Hematopoietic multipotent progenitor cell treated with erythropoietin and hydrocortisone succinate and interleukin-3 and kit ligand, for 8 days (in vitro differentiated cells): ENCODE measurements at regions not wholly inside any gene's neighbourhood (a gene's known extent, or its start where the extent isn't known, plus 50 kb on each side); places are given as distances from the start of the nearest gene placed in this dataset.
"Not testable (repeated sequence)": the region's sequence is repeated elsewhere in the genome, so short reads cannot be mapped to it uniquely, and the experiment has no call there.

Experiments used
- DNase-seq: peaks from one replicate; pipeline ENCODE4 v3.0.0-alpha.2; 2015

DNA sequence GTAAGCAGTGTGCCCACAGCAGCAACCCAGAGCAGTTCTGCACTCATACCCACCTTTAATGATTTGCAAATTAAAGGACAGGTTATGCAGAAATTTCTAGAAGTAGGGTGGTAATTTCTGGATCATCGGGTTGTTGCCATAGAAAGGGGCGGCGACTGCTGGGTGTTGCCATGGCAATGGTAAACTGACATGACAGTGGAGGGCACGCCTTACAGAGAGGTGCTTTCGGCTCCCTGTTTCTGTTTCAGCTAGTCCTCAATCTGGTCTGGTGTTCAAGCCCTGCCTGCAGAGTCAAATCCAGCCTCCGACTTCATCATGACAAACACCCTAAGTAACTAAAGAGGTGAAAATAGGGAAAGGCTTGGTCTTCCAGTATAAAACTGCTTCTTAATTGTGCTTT, 667.7 kb downstream of the SOCS6 start:
- DNase-seq = no peak

- no peak for DNase-seq
Observed at GRCh38 chr18:70936160-70936559, 647.3 kb downstream of the SOCS6 start.

DNA sequence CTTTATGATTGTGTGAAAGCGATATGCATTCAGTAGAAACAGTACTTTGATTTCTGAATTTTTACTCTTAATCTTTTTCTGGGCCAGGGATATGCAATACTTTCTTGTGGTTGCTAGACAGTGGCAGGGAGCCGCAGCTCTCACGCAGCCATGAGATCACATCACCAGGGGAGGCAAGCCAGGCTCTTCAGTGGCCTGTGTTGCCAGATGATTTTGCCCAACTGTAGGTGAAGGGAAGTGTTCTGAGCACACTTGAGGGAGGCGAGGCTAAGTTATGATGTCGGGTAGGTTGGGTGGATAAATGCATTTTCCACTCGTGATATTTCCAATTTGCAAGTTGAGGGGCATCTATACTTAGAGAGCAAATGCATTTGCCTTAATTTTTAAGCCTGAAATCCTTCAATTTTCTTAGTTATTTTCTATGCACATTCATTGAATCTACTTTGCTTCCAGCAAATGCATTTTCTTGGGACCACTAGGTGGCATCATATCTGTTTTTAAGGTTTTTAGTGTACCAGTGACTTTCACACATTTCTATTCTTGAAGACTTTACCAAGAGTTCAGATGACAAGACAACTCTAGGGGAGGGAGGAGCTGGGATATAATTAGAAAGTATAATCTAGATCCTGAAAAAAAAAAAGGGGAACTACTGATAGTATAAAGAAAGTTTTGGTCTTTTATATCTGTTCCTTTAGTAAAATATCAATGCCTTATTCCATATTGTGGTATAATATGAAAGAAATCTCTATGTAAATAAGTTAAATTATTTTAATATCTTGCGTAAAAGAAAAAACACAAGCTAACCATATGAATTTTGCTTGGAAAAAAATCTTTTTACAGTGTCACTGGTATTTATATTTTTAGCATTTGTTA, 643.3 kb downstream of the SOCS6 start:
- peak; percentile 36 for DNase-seq

DNA sequence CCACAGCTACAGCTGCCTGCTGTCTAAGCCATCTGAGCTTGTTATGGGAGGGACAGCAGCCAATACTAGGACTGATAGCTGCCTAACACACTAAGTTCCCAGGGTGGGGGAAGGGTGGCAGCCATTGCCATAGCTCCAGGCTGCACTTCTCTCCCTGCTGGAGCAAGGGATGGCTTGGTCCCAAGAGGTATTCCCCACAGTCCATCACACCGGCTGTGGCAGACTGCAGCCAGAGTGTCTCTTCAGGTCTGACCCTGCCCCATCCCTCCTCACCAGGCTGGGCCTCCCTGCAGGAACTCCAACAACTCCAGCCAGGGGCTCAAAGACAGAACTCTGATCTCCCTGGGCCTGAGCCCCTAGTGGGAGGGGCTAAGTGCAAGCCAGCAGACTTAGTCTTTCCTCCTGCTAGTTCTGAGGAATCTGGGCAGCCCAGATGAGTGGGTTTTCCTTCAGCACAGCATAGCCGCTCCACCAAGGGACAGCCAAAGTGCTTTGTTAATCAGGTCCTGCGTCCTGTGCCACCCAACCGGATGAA, 632.1 kb downstream of the SOCS6 start:
- no peak for DNase-seq

DNA sequence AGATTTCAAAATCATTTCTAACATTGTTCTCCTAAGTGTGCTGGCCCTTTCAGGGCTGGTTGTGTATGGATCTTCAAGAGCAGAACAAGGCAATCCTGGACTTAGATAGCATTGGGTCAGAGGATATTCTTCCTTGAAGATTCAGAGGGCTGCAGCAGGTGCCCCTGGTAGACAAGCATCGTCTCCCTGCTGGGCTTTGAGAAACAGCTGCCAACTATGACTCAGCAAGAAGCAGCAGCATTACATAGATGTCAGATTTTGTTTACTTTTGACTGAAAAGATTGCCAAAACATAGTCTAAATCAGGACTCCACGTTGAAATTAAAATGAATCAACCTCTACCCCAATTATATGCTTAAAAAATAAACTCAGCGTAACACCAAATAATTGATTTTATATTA, 618.8 kb downstream of the SOCS6 start:
- DNase-seq = no peak

DNA sequence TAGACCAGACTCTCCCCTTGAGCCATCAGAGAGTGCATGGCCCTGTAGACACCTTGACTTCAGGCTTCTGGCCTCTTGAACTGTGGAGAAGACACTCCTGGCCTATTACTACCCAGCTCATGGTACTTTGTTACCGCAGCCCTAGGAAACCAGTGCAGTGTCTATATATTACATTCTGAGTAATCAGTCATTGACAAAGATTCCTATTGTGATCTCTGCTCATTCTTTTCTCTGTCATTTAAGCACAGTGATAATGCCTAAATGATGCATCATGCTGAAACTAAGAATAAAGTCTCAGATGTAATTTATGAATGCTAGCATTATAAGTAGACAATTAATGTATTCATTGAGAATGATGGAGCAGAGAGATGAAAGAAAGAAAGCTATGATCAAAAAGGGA, 603.5 kb downstream of the SOCS6 start:
- no peak for DNase-seq

- DNase-seq = no peak
Observed at GRCh38 chr18:70870292-70870691, 581.4 kb downstream of the SOCS6 start.

- no peak for DNase-seq
Observed at GRCh38 chr18:70848329-70848728, 559.5 kb downstream of the SOCS6 start.

GRCh38 chr18:70840649-70841048, 551.8 kb downstream of the SOCS6 start:
- no peak for DNase-seq

GRCh38 chr18:70827632-70828031, 538.8 kb downstream of the SOCS6 start:
- no peak for DNase-seq

- DNase-seq = no peak
Observed at GRCh38 chr18:70826571-70826970, 537.7 kb downstream of the SOCS6 start.

GRCh38 chr18:70822691-70823090, 533.8 kb downstream of the SOCS6 start:
- DNase-seq = no peak

DNA sequence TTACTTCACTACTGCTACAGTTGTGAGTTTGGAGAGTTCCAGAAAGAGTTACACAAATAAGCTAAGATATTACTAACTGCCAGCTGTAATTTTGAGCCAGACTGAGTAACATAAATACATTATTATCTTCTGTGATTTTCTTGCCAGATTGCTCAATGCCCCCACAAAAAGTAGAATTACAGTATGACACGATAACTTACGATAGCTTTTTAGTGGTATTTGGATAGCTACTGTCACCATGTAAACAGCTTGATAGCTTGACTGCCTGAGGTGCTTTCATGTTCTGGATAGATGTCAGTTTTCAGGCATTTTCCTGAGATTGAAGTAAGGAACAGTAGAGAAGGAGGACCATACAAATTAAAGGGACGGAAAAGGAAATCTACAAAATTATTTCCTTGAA, 533.3 kb downstream of the SOCS6 start:
- DNase-seq = no peak

GRCh38 chr18:70808481-70809056, 519.7 kb downstream of the SOCS6 start:
- no peak for DNase-seq

DNA sequence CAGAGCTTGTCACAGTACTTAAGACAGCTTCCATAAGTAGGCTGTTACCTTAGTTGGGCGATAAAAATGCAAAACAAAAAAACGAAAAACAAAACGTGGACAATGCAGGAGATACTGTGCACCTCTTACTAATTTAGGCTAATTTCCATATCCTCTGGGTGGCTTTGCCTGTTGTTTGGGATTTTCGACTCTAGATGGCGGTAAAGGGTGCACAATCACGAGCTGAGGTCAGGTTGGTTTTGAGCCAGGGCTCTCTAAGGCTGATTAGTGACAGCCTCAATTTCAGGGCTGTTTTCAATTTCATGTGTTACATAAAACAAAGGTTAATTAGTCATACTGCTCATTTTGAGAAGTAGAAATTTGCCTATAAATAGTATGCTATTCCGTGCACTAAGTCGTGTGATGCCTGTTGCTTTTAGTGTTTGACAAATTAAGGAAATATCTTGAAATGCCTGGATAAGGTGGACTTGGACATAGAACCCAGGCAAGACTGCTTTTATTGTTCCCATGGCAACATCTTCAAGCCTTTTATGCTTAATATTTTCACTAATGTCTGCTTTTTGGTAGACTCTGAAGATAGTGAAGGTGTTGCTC, 493.1 kb downstream of the SOCS6 start:
- DNase-seq = peak; percentile 73

- not testable (repeated sequence) for DNase-seq
Observed at GRCh38 chr18:70766254-70766653, 477.4 kb downstream of the SOCS6 start.

- DNase-seq = no peak
Observed at GRCh38 chr18:70762812-70763211, 474.0 kb downstream of the SOCS6 start.

DNA sequence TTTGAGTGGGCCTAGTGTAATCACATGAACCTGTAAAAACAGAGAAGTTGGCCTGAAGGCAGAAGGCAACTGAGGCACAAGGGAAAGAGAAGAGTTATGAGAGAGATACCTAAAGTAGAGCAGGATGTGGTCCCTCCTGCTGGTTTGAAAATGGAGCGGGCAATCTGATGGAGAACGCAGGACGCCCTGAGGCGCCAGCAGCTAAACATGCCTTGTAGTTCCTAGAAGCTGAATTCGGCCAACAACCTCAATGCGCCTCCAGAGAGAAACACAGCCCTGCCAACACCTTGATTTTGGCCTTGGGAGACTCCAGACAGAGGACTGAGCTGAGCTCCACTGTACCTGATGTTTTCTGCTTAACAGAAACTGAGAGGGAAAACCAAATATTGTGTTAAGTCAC, 469.9 kb downstream of the SOCS6 start:
- no peak for DNase-seq

- no peak for DNase-seq
Observed at GRCh38 chr18:70754486-70754885, 465.6 kb downstream of the SOCS6 start.

GRCh38 chr18:70732916-70733315, 444.1 kb downstream of the SOCS6 start:
- DNase-seq = no peak

DNA sequence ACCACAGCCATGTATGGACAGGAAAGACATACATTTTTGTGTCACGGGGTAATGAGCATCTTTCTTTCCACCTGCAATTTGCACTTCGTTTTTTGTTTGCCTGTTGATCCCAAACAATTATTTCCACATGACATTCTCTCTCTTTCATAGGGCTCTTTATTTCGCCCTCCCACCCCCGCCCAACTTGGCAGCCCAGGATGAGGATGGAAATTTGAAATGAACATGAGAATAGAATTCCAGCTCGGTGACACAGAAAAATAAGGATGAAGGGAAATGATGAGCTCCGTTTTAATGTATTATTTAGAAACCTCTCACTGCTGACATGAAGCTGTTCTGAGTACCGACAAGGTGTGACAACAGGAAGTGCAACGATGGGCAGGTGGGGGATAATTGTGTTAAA, 443.3 kb downstream of the SOCS6 start:
- DNase-seq = no peak

- DNase-seq = no peak
Observed at GRCh38 chr18:70720607-70721006, 431.8 kb downstream of the SOCS6 start.

DNA sequence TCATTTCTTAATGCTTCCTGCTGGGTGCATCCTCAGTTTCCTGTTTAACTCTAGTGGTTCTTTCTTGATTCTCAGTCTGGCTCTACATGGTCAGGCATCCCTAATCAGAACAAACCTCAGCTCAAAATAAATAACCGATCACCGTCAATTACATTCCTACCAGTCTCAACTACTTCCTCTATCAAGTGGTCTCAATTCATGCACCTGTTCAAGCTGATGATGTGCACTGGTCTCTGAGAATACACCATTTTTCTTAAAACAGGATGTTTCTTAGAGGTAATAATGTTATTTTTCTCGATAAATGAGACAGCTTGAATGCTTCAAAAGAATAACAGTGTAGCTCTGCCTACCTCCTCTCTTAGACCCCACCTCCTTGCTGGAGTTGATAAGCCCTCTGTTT, 420.9 kb downstream of the SOCS6 start:
- no peak for DNase-seq

- DNase-seq = no peak
Observed at GRCh38 chr18:70709144-70709543, 420.3 kb downstream of the SOCS6 start.
